ENCODE measurements at regions not wholly inside any gene's neighbourhood (a gene's known extent, or its start where the extent isn't known, plus 50 kb on each side); places are given as distances from the start of the nearest gene placed in this dataset.
"Not testable (repeated sequence)": the region's sequence is repeated elsewhere in the genome, so short reads cannot be mapped to it uniquely, and the experiment has no call there.

DNA sequence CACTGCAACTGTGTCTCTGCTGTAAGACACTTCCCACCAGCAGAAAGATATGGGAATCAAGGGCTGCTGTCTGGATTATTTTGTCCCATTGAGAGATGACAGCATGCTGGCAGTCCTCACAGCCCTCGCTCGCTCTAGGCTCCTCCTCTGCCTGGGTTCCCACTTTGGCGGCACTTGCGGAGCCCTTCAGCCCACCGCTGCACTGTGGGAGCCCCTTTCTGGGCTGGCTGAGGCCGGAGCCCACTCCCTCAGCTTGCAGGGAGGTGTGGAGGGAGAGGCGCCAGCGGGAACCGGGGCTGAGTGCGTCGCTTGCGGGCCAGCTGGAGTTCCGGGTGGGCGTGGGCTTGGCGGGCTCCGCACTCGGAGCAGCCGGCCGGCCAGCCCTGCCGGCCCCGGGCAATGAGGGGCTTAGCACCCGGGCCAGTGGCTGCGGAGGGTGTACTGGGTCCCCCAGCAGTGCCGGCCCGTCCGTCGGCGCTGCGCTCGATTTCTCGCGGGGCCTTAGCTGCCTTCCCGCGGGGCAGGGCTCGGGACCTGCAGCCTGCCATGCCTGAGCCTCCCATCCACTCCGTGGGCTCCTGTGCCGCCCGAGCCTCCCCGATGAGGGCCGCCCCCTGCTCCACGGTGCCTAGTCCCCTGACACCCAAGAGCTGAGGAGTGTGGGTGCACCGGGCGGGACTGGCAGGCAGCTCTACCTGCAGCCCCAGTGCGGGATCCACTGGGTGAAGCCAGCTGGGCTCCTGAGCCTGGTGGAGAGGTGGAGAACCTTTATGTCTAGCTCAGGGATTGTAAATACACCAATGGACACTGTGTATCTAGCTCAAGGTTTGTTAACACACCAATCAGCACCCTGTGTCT, 233.4 kb downstream of the VGLL3 start:
- TF ChIP-seq POLR2A (IDR thresholded peaks at IDR 0.05) = not testable (repeated sequence)
- TF ChIP-seq, protein P1, sequence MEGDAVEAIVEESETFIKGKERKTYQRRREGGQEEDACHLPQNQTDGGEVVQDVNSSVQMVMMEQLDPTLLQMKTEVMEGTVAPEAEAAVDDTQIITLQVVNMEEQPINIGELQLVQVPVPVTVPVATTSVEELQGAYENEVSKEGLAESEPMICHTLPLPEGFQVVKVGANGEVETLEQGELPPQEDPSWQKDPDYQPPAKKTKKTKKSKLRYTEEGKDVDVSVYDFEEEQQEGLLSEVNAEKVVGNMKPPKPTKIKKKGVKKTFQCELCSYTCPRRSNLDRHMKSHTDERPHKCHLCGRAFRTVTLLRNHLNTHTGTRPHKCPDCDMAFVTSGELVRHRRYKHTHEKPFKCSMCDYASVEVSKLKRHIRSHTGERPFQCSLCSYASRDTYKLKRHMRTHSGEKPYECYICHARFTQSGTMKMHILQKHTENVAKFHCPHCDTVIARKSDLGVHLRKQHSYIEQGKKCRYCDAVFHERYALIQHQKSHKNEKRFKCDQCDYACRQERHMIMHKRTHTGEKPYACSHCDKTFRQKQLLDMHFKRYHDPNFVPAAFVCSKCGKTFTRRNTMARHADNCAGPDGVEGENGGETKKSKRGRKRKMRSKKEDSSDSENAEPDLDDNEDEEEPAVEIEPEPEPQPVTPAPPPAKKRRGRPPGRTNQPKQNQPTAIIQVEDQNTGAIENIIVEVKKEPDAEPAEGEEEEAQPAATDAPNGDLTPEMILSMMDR (IDR thresholded peaks at IDR 0.05) = not testable (repeated sequence)

Data from testis (tissue), 2 donors.